HuH-7.5 (cell line): ENCODE measurements at regions not wholly inside any gene's neighbourhood (a gene's known extent, or its start where the extent isn't known, plus 50 kb on each side); places are given as distances from the start of the nearest gene placed in this dataset.
"Not testable (repeated sequence)": the region's sequence is repeated elsewhere in the genome, so short reads cannot be mapped to it uniquely, and the experiment has no call there.

Experiments used
- DNase-seq: peaks from one replicate; pipeline ENCODE4 v3.0.0; 2011; ENCODE audit warnings: low spot score

GRCh38 chr4:8735236-8736089 is 136.2 kb downstream of the HMX1 start:
- DNase-seq: no peak

DNA sequence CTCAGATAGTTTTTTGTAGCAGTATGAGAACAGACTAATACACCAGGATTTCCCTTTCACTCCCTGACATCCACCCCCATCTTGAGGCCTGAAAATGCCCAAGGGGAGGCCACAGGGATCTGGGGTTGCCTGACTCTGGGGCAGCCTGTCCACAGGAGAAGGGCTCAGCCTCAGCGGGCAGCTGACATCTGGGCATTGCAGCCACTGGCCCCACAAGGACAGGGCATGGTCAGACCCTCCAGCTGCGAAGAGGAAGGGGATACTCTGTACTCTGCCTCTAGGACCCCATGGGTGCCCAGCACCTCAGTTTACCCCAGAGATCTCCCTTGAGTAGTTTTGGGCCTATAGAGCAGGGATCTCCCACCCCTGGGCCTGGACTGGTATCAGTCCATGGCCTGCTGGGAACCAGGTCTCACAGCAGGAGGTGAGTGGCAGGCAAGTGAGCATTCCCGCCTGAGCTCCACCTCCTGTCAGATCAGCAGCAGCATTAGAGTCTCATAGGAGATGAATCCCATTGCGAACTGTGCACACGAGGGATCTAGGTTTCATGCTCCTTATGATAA is 138.9 kb downstream of the HMX1 start:
- no peak for DNase-seq

GRCh38 chr4:8732092-8732491 is 139.5 kb downstream of the CPZ start:
- DNase-seq: no peak

- no peak for DNase-seq
These were observed 138.8 kb downstream of the CPZ start for GRCh38 chr4:8731364-8731763.

DNA sequence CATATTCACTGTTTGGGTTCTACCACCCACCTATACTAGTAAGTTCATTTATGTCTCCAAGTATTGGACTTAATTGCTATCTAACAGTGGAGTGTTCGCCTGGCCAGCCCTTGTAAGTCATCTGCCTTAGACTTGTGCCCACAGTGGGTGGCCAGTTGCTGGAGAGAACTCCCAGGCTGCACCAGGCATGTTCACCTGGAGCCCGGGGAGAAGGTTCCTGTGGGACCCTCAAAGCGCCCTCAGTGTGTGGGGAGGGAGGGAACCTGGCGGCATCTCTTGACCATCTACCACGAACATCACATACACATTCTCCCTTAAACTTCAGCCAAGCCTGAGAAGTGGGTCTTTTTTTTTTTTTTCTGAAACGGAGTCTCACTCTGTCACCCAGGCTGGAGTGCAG is 138.1 kb downstream of the CPZ start:
- no peak for DNase-seq

DNA sequence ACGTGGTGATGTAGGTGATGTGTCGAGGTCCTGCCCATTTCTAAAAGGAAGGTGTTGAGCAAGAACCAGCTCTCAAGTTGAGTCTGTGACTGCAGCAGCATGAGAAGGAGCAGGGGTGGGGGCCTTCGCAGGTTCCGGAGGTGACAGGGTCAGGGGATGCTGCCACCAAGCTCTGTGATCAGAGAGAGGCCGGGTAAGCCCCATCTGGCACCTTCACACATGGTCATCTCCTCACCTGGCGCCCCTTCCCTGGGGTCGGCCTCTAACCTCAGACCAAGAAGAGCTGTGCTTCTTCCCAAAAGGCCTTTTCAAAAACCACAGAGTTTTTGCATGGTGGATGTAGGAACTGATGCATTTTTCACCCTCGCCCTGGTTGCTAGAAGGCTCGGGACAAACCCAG is 137.6 kb downstream of the CPZ start:
- DNase-seq: no peak

GRCh38 chr4:8729408-8730149 is 137.0 kb downstream of the CPZ start:
- DNase-seq: no peak

DNA sequence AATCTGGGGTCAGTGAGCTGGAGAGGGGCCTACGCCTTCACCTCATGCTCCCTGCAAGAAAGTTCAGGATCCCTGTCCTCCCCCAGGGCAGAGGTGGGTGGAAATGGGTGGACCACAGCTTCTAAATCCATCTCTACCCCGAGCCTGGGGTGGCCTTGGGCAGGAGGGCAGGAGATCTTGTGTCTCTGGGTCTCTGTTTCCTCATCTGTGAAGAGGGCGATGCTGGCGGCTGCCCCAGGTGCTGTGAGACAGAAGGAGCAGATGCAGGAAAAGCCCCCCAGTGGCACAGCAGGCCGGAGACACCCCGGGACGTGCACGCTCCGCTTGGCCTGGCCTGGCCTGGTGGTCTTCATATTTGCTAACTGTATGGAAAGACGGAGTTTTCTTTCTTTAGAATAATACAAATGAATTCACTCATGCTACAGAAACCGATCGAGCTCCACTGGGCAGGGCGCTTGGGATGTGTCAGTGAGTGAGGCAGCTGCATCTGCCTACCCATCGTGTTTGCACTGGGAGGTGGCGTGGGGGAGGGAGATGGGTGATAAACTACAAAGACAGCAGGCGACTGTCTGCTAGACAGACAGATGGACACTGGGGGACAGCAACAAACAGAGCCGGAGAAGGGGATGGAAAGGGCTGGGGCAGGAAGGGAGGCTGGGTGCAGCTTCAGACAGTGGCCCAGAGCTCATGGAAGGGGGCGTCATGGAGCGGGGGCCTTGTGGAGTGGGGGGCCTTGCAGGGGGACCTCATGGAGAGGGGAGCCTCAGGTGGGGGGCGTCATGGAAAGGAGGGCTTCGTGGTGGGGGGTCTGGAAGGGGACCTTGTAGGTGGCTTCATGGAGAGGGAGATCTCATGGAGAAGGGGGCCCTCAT is 136.2 kb downstream of the CPZ start:
- no peak for DNase-seq

DNA sequence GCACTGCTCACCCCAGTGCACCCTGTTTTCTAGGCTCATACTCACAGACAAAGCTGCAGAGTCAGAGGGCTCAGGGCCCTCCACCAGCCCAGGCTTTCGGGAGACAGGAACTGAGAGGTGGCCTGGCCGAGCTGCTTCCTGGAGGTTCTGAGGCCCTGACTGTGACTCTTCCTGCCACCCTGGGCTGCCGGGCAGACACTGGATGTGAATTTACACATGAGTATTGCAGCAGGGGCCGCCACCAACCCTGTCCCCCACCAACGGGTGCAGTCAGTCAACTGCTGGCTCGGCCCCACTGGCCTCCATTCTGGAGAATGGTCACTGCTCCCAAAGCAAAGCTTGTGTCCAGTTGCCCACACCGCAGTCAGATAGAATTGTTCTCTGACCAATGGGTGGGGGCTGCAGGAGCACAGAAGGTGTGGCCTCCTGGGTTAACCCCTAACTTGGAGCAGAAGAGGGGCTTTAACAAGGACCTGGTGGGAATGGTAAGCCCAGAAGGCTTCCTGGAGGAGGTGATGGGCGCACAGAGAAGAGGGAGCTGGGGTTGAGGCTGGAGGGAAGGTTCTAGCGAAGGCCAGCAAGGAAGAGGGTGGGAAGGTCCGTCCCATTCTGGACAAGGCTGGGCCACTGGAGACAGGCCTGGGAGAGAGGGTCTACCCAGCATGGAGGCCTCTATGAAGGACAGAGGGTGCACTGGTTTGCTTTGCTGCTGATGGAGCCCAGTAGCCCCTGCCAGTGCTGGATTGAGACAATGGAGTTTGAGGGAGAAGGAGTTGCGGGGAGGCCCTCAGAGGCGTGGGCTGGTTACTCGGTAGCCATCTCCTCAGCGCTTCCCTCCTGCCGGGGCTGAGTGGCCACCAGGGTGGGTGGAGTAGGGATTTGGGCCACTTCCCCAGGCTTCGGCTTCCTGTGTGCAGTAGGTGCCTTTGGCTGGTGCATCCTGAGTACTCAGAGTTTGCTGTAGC is 135.3 kb downstream of the CPZ start:
- no peak for DNase-seq

- DNase-seq: no peak
These were observed 134.6 kb downstream of the CPZ start for GRCh38 chr4:8727131-8727530.

DNA sequence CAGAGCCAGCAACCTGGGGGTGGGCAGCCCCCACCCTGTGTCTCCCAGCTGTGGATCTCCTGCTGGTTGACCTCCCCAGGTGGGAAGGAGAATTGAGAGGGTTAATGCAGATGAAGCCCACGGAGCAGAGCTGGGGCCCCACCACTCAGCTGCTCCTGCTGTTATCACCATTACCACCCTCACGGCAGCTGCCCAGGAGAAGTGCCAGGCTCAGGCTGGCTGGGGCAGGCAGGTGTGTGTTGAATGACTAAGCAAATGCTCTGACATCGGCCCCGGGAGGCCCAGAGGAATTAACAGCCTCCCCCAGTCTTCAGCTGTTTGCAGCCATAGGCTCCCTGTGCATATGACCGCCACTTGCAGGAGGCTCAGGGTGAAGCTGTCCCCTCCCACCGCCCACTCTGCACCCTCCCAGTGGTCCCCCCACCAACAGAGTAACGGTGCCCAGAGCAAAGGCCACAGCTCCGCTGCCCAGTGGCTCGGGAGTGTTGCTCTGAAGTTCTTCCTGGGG is 133.8 kb downstream of the CPZ start:
- DNase-seq: no peak

DNA sequence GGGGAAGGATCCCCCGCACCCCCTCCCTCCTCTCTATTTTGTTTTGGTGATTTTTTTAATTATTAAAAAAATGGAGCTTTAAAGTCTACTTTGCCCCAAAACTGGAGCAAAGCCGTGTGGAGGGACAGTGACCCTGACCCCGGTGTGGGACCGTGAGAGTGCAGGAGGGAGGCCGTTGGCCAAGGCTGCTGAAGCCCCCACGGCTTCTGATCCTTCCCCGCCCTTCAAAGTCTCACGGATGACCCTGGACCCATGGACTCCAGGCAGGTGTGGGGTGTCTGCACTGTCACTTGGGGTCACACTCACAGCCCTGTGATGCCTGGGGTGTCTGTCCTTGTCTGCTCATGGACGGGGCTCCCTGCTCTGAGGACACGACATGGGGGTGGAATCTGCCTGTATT is 133.3 kb downstream of the CPZ start:
- no peak for DNase-seq

GRCh38 chr4:8725071-8725841 is 132.7 kb downstream of the CPZ start:
- DNase-seq: no peak

DNA sequence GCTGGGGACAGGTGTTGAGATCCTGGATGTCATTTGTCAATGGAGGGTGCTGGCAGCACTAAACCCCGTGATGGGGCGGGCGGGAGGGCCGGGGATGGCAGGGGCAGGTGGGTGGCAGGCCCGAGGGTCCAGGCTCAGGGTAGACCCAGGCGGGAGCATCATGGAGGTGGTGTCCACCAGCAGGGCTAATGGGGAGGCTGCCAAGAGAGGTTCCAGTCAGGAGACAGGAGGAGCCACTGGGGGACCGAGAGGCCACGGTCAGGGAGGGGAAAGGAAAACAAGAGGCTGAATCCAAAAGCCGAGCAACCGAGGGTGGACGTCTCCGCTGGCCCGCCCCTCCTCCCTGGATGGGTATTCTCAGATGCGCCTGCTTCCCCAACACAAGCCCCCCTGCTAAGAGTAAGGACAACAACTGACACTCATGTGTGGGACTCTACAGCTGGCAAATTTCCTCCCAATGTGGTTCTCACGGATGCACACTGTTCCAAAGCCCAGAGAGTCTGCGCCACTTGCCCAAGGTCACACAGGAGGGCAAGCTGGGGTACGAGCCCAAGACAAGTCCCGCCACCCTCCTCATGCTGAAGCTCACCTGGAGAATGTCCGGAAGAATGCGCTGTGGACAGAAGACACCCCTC is 132.0 kb downstream of the CPZ start:
- DNase-seq: no peak

DNA sequence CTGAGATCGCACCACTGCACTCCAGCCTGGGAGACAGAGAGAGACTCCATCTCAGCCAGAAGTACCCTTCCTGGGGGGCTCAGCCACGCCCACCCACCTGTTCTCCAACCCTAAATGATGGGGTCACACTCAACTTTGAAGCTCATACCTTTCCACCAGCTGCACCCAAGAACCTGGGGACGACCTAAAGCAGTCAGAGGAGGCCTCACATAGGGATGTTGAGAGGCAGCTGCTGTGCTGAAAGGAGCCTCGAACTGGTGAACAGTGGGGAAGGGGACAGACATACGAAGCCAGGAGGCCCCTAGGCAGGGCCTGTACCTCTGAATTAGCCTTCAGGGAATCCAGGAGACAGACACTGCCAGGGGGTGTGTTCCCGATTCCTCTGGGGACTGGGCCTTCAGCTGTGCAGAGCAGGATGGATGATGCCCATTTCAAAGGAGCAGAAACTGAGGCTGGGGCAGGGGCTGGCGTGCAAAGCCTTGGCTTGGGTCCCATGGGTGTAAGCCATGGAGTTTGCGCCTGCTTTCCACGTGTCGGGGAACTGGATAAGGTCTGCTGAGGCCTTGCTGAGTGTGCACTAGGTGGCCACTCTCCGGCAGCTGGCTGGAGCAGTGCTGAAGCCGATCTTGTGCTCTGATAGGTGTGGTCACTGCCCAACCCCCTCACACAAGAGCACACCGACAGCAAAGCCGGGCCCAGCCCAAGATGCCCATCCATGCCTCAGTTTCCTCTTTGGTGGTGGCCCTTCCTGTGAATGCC is 130.8 kb downstream of the CPZ start:
- DNase-seq: no peak

- DNase-seq: no peak
These were observed 130.0 kb downstream of the CPZ start for GRCh38 chr4:8722556-8722955.

DNA sequence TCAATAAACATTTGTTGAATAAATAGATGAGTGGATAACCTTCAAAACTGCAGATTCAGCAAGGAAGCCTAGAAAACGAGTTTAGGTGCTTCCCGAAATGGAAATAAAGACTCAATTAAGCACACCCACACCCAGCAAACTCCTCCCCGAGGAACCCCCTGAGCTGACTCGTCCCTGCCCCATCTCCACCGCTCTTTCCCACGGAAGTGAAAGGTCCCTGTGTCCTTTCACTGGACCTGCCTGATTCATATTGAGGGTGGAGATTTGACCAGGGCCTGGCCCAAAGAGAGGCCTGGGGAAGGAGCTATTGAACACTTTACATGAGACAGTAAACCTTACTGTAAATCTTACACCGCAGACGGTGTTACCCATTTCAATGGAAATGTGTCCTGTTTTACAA is 129.1 kb downstream of the CPZ start:
- DNase-seq: no peak

- DNase-seq: no peak
These were observed 126.9 kb downstream of the CPZ start for GRCh38 chr4:8719421-8719820.

DNA sequence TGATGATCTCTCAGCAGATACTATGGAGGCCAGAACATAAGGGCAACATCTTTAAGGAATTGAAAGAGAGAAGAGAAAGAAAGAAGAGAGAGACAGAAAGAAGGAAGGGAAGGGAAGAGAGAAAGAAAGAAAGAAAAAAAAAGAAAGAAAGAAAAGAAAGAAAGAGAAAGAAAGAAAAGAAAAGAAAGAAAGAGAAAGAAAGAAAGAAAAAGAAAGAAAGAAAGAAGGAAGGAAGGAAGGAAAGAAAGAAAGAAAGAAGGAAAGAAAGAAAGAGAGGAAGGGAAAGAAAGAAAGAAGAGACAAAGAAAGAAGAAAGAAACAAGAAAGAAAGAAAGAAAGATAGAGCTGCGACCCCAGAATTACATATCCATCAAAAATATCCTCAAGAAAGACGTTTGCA is 124.9 kb downstream of the CPZ start:
- not testable (repeated sequence) for DNase-seq
